NCI-H2029 treated with DMSO at 0.1 percent for 48 hours (cell line): ENCODE measurements at regions not wholly inside any gene's neighbourhood (a gene's known extent, or its start where the extent isn't known, plus 50 kb on each side); places are given as distances from the start of the nearest gene placed in this dataset.

Experiments
- DNase-seq: peaks from one replicate; lab custom pipeline; 2025; lab: John Stamatoyannopoulos, UW

- DNase-seq: no peak
Observed at GRCh38 chr11:21825127-21825526, 367.8 kb upstream of the ANO5 start.

DNA sequence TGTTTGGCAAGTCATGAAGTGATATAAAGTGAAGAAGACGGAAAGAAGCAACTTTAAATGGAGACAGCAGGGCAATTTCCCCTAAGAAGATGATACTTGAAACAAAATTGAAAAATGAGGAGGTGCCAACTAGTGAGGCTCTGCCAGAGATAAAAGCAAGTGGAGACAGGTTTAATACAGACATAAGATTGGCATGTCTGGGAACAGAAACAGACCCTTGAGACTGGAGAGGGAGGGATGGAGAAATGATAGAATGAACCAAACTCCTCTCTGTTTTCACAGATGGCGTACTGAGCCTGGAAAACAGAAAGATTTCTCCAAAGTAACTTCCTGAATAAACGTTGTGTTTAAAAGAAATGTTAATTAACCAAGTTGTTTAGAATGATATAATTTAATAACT lies 354.5 kb upstream of the ANO5 start:
- DNase-seq: no peak

DNA sequence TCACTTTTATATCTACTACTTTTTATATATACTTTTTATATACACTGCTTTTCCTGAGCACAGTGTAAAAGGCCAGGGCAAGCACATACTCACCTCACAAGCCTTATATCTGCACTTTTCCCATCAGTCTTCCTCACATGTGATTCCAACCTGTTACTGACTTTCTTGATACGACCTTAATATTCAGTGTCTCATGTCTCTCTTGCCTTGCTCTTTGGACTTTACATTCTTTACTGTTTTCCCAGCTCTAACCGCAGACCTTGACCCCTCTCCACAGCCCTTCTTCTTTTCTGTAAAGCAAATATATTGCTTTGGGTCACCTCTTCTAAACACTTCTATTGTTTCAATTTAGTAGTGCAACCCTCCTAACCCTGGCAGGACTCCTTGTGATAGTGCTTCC lies 353.1 kb upstream of the ANO5 start:
- no peak for DNase-seq

DNA sequence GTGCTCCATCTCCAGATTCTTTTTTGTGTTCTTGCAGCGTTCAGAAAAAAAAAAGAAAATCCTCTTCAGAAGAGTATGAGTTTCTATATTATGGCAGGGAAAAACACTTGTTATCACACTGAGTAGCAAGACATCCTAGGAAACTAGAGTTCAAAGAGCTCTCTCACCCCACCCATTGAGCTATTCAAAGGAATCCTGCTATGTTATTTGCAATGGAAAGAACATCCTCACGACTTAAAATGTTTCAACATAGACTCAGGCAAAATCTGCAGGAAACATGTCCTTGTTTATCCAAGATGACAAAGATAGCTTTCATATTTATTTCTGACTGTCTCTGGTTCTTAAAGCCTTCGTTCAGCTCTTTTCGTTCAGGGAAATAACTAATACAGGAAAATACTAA lies 331.6 kb upstream of the ANO5 start:
- no peak for DNase-seq

- DNase-seq: no peak
Observed at GRCh38 chr11:21865541-21865940, 327.3 kb upstream of the ANO5 start.

DNA sequence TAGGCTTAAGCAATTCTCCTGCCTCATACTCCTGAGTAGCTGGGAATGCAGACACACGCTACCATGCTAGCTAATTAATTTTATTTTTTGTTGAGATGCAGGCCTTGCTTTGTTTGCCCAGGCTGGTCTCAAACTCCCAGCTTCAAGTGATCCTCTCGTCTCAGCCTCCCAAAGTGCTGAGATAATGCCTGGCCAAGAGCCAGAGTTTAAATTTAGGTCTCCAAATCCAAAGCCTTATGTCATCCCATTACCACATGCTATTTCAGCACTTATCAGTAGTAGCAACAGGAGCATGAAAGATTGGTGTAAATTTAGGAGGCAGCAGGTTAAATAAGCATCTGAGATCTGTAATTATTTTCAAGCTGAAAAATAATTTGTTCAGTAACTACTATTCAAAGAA lies 326.1 kb upstream of the ANO5 start:
- DNase-seq: peak; percentile 64

GRCh38 chr11:21877151-21877550 lies 315.7 kb upstream of the ANO5 start:
- DNase-seq: no peak

- DNase-seq: no peak
Observed at GRCh38 chr11:21883354-21883753, 309.5 kb upstream of the ANO5 start.

DNA sequence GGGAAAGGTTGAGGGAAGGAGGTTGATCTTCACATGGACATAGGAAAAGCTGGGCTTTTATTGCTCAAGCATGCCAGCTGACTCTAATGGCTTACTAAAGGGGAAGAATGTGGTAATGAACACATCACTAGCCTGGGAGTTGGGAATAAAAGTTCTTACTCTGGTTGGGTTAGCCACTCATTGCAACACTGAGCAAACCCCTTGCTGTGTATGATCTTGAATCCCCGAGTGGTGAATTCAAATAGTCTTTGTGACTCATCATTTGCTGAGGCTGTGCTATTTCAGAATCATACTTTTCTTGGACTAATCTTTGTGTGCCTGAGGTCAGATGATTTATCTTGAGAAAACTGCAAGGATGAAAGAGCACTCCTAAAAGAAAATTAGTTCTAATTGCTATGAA lies 304.1 kb upstream of the ANO5 start:
- no peak for DNase-seq

DNA sequence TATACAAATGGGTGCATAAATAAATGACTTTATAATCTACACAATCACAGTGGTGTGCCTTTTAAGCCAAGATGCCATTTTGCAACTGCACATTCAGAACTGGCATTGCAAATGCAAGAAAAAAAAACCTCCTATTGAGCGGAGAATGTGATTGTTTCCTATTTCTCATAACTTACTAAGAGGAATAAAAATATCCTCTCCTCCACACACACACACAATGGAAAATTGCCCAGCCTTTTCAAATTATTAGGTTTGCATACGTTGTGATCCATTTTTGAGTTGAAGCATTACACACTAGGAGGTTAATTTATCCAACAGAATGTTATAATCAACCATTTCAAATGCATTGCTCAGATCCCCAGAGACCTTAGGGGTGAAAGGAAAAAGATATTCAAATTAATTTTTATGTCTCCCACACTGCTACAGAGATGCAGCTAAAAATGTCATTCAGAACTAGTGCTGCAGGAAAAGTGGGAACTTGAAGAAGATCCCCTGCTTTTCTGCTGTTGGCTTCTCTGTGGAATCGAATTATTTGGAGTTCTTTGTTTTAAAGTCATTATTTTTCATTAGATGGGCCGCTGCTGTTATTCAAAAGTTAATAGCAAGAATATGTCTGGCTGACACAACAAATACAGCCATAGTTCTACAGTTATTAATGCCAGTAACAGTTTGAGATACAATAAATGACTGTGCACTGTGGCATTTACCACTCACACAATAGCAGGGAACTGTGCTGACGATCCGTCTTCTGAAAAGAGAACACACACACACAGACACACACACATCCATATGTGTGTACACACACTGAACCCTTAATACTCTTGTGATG lies 299.9 kb upstream of the ANO5 start:
- DNase-seq: no peak

DNA sequence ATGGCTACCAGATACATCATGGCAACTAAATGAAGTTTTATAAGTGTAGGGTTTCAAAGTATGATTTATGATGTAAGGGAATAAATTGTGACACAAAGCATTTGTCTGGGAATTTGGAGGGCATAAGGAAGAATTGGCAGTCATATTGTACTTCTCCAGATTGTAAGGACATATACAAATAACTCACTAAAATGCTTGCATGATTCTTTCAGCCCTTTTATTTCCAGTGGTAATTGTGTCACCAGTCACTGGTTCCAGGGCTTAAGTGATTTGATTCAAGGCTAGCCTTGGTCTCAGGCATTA lies 299.4 kb upstream of the ANO5 start:
- no peak for DNase-seq

- no peak for DNase-seq
Observed at GRCh38 chr11:21894492-21894891, 298.4 kb upstream of the ANO5 start.

GRCh38 chr11:21895686-21896085 lies 297.2 kb upstream of the ANO5 start:
- DNase-seq: peak; percentile 19

DNA sequence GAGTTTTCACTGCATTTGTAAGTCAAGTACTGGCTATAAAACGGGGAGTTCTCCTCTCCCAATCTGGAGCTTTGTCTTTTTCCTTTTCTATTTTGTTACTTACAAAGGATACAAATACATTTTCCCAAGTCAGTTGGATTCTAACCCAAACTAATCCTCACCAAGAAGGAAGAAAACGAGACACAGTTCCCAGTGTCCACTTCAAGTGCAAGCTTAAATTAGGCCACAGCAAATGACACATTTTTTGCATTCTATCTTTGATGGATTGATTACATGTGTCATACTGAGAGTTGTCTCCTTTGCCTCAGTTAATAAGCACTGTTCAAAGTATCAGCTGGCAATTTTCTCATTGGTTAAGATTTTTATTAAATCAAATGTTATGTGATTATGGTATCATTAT lies 296.7 kb upstream of the ANO5 start:
- DNase-seq: no peak

DNA sequence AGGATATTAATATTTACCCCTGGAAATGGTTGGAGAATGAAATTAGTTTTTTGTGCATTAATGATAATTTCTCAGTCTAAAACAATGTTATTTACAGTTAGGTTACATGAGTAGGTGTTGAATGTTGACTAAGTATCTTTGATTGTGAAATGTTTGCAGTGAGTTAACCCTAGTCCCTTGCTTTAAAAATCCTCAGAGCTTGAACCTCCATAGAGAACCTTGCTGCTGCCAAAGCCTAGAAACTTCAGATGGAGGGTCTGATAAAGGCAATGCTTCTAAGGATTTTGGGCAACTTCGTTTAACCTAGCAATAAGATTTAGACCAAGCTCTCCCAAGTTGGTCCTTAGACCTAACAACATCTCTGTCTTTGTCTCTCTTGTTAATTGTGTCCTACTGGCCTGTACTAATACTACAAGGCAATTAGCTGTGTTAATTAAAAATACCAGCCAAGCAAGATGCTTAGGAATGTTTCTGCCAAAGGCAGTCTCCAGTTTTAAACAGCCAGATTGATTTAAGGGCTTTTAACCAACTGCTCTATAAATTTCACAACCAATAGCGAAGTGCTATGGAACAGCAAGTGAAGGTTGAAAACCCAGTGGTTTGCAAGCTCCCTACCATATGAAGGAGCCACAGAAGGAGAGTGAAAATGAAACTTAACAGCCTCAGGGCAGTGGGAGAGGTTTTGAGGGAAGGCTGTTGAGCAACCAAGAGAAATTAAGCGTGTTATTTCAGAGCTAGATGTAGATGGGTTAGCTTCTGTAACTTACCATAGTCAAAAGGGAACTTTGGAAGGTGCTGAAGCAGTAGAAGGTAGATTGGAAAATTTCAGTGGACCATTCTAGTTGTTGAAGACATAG lies 295.9 kb upstream of the ANO5 start:
- no peak for DNase-seq

GRCh38 chr11:21897752-21898151 lies 295.1 kb upstream of the ANO5 start:
- no peak for DNase-seq

GRCh38 chr11:21908211-21908610 lies 284.7 kb upstream of the ANO5 start:
- DNase-seq: no peak

DNA sequence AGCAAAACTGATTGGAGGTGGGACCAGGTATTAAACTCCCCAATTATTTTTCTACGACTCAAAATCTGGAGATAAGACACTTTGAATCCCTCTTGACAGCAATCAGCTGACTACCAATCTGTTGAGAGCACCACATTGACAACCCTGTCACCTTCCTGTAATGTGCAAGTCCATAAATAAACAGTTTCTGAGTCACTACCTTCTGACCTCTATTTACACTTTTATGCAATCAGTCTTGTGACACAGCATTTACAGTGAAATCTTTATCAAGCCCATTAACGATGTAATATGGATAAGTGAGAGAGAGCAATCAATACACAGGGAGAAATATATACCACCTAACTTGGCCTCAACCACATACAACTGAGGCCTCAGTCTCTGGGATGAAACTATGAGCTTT lies 283.7 kb upstream of the ANO5 start:
- DNase-seq: no peak

DNA sequence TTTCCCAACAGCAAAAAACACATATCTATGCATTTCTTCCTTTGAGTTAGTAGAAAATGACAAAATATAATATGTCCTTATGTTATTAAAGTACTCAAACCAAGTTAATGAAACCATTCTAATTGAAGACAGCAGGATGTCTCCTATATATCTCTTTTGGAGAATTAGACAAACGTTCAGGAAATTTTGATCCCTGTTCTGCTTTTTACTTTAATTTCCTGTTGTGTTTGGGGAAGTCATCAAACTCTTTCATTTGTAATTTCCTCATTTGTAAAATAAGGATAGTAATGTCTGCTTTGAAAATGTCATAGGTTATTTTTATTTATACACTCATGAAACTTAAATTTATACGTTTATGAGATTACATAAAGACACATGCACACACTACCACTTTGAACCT lies 281.8 kb upstream of the ANO5 start:
- DNase-seq: no peak

DNA sequence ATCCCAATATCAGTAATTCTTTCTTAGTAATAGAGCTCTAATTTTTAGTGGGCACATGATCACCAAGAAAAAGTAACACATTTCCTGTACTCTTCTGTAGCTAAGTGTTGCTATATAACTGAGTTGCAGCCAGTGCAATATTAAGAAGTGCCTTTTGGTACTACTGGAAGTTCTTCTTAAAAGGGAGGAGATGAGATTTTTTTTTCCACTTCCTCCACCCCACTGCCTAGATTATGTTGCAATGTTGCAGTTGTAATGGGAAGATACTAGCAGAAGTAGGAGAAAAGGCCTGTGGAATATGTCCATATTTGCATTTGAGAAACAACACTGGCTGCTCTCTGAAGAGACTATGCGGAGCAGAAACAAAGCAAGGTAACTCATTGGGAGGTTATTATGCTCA lies 280.6 kb upstream of the ANO5 start:
- no peak for DNase-seq

DNA sequence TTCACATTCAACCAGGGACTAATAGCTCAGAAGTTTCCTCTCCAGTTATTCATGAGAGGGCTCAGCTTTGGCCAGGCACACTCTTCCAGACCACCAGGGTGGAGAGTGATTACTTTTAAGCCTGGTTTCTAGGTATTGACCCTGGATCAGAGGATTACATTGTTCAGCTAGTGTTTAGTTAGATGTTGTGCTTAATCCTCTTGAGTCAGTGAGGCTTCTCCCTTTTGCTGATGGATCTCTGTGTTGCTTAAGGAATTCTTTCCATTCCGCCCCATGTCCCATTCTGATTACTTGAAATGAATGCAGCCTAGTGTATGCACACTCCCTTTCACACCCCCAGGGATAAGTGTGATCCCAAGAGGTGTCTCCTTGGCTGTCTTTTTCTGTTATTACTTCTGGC lies 271.7 kb upstream of the ANO5 start:
- no peak for DNase-seq

- DNase-seq: no peak
Observed at GRCh38 chr11:21924262-21924661, 268.6 kb upstream of the ANO5 start.

GRCh38 chr11:21927628-21928027 lies 265.3 kb upstream of the ANO5 start:
- DNase-seq: peak; percentile 34

DNA sequence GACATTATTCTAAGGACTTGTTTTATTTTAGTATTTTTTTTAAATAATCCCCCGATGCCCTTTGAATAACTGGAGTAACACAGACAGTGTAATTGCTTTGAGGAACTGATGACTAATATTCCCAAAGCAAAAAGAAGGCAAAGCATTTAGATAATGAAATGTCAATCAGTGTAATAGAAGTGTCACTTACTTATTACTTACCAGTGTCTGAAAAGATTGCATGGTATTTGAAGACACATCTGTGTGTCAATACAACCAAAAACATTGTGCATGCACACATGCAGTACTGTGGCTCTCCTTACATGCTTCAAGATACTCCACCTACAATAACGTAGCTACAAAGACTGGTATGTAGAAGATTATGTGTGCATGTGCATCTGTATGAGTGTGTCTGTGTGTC lies 264.0 kb upstream of the ANO5 start:
- no peak for DNase-seq
